GM18873 (cell line): ENCODE measurements at regions not wholly inside any gene's neighbourhood (a gene's known extent, or its start where the extent isn't known, plus 50 kb on each side); places are given as distances from the start of the nearest gene placed in this dataset.

Experiments used
- ATAC-seq: cut with Tn5 transposase; IDR thresholded peaks from one replicate; pipeline ENCODE4 v1.9.1; 2021; ENCODE audit warnings: mild to moderate bottlenecking, moderate library complexity, moderate number of reproducible peaks; ENCODE audit not compliant: unreplicated experiment, low FRiP score

DNA sequence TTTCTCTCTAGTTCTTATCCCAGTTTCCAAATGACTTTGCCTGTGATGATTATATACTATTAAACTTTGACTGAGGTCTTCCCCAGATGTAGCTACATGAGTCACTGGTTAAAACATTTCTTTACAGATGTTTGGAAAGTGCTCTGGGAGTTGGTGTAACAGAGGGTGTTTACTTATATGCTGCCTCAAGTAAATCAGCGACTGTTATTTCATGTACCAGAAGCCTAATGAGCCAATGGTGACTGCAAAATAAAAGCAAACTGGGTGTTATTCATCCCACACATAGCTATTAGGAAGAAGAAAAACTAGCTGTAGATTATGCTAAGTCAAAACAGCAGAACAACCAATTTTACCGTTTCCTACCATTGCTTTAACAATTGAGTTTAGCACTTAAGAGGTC, 929.7 kb upstream of the SEMA6A start:
- no peak for ATAC-seq

DNA sequence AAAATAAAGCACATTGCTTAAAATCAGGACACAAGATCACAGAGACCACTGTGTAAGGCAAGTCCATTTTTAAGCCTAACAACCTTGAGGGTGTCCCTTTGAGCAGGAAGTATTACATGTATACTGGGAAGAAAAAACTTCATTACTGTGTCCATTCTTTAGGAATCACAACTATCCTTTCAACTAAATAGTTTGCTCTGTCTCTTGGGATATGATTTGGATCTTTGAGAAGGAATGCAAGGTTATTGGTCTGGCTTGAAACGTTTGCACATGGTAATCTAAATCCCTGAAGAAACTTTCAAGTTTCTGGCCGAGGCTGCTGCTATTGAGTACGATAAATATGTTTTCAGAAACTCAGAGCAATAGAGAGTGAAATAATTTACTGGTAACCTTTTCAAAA, 923.0 kb upstream of the SEMA6A start:
- ATAC-seq, result no peak

DNA sequence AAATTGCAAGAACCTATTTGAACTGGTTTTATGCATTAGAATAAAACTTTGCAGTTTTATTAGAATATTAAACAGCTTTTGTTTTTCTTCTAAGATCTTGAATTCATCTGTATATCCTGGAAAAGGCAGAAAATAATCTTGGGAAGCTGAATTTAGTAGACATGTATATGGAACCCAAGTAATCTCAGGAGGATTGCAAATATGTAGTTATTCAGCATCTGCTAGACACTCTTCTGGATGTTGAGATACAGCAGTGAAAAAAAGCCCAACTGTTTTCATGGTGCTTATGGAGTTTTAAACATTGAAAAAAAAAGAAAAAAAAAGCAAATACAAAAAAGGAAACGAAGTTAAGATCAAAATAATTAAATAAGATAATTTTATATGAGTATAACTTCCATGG, 922.2 kb upstream of the SEMA6A start:
- no peak for ATAC-seq

DNA sequence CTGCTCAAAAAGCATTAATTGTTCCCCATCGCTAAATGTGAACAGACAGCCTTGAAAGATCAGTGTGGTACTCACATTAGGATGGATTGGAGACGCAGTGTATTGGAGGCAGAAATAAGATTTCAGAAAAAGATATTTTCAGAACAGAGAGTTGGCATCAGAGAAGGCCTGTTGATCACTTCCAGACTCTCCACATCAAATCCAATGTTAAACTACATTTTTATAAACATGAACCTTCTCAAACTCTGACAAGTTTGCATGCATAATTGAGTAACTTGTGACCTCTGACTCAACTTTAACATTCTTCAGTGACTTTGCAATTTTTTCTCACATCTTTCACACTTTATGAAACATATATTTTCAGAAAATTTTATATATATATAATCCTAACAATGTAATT, 919.6 kb upstream of the SEMA6A start:
- no peak for ATAC-seq

DNA sequence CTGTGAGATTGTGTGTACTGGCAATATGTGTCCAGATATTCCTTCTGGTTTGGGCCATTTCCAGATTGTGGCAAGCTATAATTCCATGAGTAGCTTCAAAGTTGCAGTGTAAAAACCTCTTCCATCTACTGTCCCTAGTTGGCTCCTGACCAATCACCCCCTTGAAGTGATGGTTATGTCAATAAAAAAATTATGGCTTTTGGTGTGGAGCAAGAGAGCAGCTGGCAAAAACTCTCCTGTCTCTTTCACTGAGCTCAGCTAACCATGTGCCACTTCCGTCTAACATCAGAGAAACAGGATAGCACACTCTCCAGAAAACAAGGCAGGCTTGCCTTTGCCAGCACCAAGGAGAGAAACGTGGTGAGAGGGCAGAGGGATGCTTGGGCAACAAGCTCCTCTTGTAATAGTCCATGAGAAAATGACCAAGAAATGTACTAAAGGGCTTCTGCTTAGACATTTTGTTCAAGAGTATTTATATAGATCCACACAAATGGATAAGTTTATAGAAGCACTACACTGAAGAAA, 914.4 kb upstream of the SEMA6A start:
- ATAC-seq, result no peak

DNA sequence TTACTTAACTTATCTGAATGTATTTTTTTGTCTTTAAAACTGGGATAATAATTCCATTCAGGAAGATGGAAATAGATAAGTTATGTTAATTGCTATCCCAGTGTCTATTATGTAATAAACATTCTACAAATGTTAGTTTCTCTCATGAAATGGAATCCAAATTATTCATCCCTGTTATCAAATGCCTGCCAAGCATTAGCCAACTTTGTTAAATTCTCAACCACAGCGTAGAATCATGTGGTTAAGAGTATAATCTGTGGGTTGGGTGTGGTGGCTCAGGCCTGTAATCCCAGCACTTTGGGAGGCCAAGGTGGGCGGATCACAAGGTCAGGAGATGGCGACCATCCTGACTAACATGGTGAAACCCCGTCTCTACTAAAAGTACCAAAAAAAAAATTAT, 912.9 kb upstream of the SEMA6A start:
- no peak for ATAC-seq

DNA sequence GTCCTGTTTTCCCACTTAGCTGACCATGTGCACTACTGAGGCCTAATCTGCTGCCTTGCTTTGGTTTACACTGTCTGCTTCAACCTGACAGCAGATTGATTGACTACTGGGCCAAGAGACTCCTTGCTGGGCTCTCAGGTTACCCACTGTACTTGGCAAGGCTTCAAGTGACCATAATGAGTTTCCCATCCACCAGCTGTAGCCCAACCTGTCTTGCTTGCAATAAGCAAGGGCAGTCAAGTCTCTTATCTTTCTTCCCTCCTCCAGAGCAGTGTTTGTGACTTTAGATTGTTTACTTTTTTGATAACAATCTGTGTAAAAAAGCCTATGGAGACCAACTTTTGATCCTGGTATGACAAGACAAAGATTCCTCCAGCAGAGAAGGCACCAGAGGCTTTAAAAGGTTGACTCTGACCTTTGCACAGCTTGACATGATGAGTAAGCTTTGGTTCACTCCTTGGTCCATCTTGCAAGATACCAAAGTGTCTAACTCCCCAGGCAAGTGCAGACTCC, 912.3 kb upstream of the SEMA6A start:
- no peak for ATAC-seq

DNA sequence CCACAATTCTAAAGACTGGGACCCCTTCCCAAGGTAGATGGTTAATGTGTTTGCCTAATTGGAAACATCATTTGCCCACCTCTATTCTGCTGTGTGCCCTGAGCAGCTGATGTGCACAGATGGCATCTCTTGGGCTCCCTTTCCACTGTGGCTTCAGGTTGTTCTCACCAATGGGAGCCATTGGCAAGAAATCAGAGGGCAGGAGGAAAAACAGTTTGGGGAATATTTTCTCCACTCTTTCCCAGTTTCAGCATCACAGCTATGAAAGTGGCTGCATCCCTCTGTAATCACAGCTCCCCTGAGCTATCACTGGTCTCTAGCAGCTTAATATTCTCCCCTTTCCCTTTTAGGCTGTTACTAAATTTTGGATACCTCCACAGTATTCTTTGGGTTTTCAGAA, 911.6 kb upstream of the SEMA6A start:
- no peak for ATAC-seq

DNA sequence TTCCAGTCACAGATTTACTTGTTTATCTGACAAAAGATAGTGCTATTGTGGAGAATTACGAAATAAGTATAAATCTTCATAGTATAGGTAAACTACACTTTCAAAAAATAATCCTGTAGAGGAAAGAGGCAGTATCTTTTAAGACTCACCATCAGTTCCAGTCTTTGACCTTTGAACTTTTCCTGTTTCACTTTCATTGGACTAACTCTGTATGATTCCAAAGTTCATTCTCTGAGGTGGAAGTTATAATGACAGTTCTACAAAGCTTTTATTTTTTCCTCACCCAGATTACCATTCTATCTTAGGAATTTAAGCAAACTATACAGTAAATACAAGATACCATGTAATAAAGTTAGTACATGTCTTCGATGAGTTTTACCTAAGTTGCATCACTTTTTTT, 901.3 kb upstream of the SEMA6A start:
- ATAC-seq, result no peak

DNA sequence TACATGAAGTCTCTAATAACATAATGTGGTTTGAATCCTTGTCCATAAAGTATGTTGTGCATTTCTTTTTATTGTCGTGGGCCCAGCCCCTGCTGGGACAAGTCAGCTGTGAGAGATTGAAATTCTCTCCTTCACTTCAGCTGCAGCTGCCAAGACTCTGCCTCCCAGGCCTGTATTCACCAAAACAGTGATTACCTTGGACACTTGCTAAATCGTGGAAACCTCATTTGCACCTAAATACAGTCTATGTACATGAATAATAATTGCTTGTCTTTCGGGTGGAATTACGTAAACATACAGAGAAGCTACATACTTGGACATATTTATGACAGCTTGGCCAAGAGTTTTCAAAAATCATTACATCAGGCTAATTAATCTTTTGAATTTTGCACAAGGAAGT, 898.5 kb upstream of the SEMA6A start:
- no peak for ATAC-seq

DNA sequence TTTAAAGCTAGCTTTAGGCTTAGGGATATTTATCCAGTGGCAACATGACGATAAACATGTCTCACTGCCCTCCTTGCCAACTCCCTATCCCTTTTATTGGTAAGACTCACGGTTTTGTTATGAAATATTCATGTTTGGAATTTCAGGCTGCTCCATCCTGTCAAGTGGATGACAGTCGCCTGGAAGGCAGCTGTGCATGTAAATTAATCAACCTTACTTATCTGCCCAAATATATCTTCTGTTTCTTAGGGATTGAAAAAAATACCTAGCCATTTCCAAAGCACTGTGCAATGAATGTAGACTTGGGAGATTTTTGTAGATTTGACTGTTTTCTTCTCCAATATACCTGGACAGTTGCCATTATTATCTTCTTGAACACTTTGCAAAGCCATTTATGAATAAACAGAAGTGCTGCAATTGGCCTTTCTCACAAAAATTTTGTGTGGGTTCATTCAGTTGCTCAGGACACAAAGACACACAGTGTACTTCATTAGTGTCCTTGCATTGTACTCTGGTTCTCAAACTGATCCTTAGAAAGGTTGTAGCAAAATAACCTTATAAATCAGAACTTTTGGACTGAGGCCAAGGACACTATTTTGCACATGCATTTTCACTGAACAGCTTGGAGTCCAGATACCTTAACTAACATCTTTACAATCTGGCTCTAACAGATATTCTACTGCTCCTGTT, 889.4 kb upstream of the SEMA6A start:
- no peak for ATAC-seq

DNA sequence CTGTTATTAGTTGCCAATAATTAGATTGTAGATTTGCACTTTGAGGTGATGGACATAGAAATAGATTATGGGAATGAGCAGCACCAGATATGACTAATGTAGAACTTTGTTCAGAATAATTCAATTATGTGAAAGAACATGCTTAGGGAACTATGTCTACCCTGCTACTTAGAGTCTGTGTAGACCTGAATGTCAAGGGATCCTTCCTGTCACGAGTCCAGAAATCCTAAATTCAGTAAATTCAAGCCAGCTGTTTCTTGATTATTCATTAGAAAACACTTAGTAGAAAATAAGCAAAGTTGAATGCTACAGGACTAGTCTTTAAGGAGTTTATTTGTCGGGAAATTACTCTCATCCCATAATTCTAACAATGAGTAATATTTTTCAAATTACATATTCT, 887.3 kb upstream of the SEMA6A start:
- ATAC-seq, result no peak

DNA sequence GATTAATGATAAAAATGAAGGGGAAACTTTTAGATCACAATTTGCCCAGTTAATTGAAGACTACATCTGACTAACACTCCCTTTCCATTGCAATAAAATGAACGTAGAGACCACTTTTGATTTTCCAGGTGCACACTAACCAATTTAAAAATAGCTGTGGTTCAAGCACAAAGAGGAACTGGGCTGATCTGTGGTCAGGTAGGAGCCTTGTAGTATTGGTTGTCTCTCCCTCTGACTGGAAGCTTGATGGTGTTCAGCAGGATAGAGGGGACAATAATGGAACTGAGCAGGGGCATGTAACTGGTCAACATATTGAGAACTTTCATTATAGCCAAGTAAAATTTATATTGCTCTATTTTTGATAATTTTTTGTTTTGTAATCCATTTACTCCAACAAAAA, 886.8 kb upstream of the SEMA6A start:
- ATAC-seq, result no peak

DNA sequence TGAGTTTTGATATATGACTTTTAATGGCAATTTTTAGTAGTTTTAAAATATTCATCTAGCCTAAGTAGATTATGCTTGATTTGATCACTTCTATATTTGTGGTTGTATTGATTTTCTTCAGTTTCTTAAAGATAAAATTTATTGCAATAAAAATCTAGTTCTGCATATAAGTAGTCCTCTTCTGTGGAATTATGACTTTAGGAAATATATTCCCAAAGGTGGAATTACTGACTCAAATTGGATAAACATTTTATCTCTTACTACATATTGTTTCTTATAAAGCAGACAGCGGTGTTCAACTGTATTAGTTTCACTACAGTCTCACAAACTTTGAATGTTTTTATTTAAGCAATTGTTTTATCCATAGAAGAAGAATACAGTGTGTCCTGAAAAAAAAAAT, 883.0 kb upstream of the SEMA6A start:
- ATAC-seq, result no peak

DNA sequence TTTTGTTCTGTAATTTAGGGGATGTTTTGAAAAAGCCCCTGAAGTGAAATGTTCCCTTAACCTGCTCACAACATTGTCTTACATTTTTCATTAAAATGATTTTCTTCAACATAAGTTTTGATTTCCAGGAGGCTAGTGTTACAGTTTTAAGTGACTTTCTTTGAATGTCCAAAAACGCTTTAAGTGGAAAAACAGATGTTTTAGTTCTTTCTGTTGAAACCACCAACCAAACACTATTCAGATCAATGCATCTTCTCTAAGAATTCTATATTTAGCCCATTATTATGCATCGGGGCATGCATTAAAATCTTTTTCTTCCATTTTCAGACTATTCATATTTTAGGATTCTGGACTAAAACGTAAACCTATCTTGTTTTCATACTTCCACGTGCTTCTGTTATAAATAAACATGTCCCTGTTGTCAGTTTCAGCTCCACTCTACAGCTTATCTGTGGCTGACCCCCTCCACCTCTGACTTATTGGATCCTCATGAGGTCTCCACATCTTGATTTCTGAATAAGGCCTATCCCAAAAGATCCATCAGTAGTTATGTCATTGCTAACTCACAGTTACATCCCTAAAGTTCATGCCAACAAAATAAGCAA, 882.3 kb upstream of the SEMA6A start:
- no peak for ATAC-seq

DNA sequence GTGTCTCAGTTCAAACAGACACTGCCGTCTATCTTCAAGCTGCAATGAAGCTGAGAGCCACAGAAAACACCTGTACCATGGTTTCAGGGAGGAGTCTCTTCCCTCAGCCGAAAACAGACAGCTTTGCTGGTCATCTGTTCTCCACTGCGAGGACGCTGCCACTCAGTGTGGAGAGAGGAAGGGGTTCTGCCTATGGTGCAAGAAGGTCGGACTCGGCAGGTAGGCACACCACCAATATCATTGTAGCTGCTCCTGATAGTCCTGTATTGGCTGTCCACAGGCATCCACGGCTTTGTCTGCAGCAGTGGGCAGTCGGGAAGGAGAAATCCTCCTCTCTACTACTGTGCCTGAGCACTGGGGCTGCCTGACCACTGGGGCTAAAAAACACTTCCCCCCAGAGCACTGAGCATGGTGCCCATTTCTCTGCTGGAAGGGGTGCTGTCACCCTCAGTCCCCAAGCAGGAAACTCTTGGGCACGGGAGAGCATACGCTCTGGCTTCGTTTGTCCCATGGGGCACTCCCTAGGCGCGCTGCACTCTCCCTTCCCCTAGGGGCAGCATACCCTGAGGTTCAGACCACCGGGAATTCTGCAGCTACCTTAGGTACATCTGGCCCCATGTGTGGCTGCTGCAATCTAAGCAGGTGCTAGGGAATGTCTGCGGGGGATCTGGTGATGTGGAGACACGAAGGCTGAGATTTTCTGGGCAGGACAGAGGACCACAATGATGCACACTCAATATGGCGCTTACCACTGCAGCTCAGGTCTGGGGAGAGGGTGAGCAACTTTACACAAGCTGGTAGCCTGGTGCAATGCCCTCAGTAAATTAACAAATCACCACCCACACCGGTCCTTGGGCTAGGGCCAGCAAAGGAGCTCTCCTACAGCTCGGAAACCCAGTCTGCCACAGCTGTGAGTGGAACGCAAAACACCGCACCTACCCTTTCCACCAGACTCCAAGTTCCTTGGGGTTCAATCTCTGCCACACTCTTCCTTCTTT, 880.9 kb upstream of the SEMA6A start:
- ATAC-seq, result peak; percentile 7

DNA sequence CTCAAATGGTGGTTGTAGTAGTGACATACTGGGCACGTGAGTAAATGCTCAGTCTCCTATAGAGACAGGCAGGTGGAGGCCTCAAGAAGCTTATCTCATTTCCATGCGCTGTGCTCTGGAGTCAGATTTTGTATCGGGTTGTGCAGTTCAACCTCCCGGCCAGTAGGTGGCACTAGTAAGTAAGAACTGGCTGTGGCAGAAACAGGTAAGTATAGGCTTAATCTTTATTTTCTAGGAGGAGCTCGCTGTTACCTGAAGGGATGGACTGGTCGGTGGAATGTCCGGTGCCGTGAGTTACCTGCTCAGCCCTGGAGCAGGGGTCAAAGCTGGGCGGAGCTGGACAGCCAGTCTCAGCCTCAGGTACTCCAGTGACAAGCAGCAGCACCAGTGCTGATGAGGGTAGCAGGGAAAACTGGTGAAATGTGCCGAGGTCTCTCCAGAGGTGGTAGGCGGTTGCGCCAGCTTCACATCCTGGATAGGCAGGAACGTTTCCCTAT, 880.1 kb upstream of the SEMA6A start:
- peak; percentile 91 for ATAC-seq

DNA sequence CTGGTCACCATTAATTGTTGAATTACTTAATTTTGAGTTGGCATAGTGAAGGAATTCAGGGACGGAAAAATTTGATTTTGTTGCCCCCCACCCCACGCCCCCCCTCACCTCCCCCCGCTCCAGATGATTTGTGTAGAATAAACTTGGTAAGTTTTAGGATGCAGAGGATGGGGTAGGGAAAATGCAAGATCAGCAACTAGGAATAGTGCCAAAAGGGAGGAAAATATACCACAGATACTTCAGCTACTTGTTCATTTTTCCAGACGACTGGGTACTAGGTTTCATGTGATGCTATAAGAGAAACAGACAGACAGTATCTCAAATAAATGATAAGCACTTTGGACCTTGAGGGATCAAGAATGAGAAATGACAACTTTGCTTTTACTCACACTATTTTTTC, 862.2 kb upstream of the SEMA6A start:
- no peak for ATAC-seq

DNA sequence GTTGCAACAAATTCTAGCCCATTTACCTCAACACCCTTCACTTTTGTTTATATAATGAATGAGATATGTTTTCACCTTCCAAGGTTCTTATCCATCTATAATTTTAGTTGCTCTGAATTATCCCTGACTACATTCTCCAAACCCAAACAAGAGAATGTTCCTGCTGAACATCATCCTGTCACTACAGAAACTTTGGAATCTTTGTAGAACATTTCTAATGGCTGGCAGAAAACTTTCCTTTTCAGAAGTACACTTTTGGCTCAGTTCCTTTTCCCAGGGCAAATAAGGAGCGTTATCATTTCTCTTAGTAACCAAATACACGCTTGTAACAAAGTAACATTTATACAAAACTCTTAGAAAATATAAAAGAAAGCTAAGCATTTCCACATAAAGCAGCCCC, 860.6 kb upstream of the SEMA6A start:
- no peak for ATAC-seq

DNA sequence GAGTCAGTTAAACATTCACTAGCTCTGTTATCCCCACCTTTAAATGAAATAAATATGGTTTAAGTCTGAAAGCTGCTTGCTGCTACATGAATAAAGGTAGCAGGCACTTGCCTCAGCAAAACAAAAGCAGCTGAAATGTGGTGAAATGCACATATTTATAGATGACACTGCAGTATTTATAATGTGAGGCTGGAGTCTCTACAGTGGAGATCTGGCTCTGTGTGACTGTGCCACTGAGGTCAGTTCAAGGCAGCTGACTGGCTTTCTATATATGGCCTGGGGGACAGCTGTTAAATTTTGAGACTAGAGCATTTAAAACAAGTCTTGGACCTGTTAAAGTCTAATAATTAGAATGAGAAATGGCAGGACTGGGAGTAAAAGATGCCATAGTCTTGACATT, 859.6 kb upstream of the SEMA6A start:
- ATAC-seq, result no peak

DNA sequence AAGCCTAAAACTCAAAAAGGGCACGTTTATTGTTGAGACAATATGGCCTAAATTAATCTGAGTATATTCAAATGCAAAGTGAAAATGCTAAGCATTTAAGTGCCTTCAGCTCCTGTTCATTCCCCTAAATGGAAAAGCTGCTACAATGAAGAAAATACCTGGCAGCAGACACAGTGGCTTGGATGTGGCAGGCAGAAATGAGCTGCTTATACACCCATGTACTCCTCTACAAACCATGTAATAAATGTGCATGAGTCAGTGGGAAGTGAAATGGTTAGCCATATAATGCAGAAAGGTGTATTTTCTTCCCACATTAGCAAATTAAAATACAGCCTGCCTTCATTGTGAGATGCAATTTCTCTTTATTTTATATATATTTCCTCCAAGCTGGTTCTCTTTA, 859.2 kb upstream of the SEMA6A start:
- no peak for ATAC-seq
